Endothelial cell of umbilical vein (primary cell): ENCODE measurements at regions not wholly inside any gene's neighbourhood (a gene's known extent, or its start where the extent isn't known, plus 50 kb on each side); places are given as distances from the start of the nearest gene placed in this dataset.

Experiments used
- BruUV-seq: library from RNA; stranded (reverse); fragments of 400-500 nt; replicated peaks from 2 replicates; lab custom pipeline; 2021; lab: Mats Ljungman, UMichigan
- CTCF ChIA-PET: fragments of 300-600, 350-600 bp; sonication (Branson Sonifier 250); formaldehyde crosslinking; loops from one replicate; lab custom pipeline; 2021; ENCODE audit warnings: antibody characterized with exemption, inconsistent platforms; lab: Charles Lee
- POLR2A ChIA-PET: fragments of 300-600, 350-600 bp; sonication (Branson Sonifier 250); formaldehyde crosslinking; loops from one replicate; lab custom pipeline; 2021; ENCODE audit warnings: antibody characterized with exemption, inconsistent platforms; lab: Charles Lee
- DNase-seq: peaks from one replicate; pipeline ENCODE4 v3.0.0-alpha.2; 2011; ENCODE audit warnings: low read depth, low spot score
- FAIRE-seq: peaks from 2 replicates; lab custom pipeline; 2011; peaks lifted over from hg19 to GRCh38; lab: Jason Lieb, UNC
- H2AFZ ChIP-seq: 2 replicates; pipeline ENCODE4 v1.6.0; 2012; ENCODE audit warnings: low read depth, low read length, control low read depth, inconsistent platforms
- H3K27ac ChIP-seq: 2 replicates; pipeline ENCODE4 v1.5.1; 2011; ENCODE audit warnings: low read depth, mild to moderate bottlenecking, control low read depth, low read length, moderate library complexity; ENCODE audit not compliant: insufficient read depth
- H3K27me3 ChIP-seq, 2 experiments: 2 replicates each; pipeline versions ENCODE4 v1.6.0 to v1.6.1; 2011; ENCODE audit warnings: low read length in 2 of 2, mixed read lengths in 1 of 2; ENCODE audit not compliant: control insufficient read depth in 2 of 2, insufficient read depth in 2 of 2
- H3K36me3 ChIP-seq, 2 experiments: 2 replicates in 1 of 2; 3 replicates in 1 of 2; pipeline ENCODE4 v1.5.1; 2011; ENCODE audit warnings: low read length in 2 of 2, mild to moderate bottlenecking in 1 of 2, moderate library complexity in 1 of 2; ENCODE audit not compliant: control insufficient read depth in 2 of 2, insufficient read depth in 2 of 2; ENCODE audit errors: extremely low read depth in 1 of 2
- H3K4me1 ChIP-seq: 3 replicates; pipeline ENCODE4 v1.5.1; 2011; ENCODE audit warnings: mild to moderate bottlenecking, low read length; ENCODE audit not compliant: control insufficient read depth, insufficient read depth; ENCODE audit errors: extremely low read depth
- H3K4me2 ChIP-seq: 2 replicates; pipeline ENCODE4 v1.6.1; 2011; ENCODE audit warnings: low read length, control low read depth, mixed read lengths; ENCODE audit not compliant: insufficient read depth
- H3K4me3 ChIP-seq, 3 experiments: fragments of 200-600 bp in 1 of 3; sonication (generic), shearing (Covaris generic) in 1 of 3; replicated peaks in 1 of 3; 2 replicates each; pipeline ENCODE4 v1.5.1; 2011 to 2016; ENCODE audit warnings: control low read depth in 3 of 3, low read length in 3 of 3, mild to moderate bottlenecking in 2 of 3, inconsistent platforms in 1 of 3, low read depth in 1 of 3, moderate library complexity in 1 of 3; ENCODE audit not compliant: insufficient read depth in 1 of 3
- H3K79me2 ChIP-seq: 2 replicates; pipeline ENCODE4 v1.6.0; 2012; ENCODE audit warnings: low read length, inconsistent platforms; ENCODE audit not compliant: control insufficient read depth, insufficient read depth
- H3K9ac ChIP-seq: replicated peaks from 2 replicates; pipeline ENCODE3; 2011; ENCODE audit warnings: low read length, control low read depth; ENCODE audit not compliant: insufficient read depth; ENCODE audit errors: extremely low read depth
- H3K9me1 ChIP-seq: replicated peaks from 3 replicates; pipeline ENCODE4 v1.6.0; 2011; ENCODE audit warnings: mild to moderate bottlenecking, low read length; ENCODE audit not compliant: control insufficient read depth, insufficient read depth; ENCODE audit errors: extremely low read depth
- H3K9me3 ChIP-seq: replicated peaks from 2 replicates; pipeline ENCODE4 v1.5.1; 2012; ENCODE audit warnings: low read length, inconsistent platforms; ENCODE audit not compliant: control insufficient read depth, insufficient read depth
- H4K20me1 ChIP-seq: replicated peaks from 2 replicates; pipeline ENCODE3; 2011; ENCODE audit warnings: mild to moderate bottlenecking, low read length; ENCODE audit not compliant: control insufficient read depth, insufficient read depth; ENCODE audit errors: extremely low read depth
- EZH2 ChIP-seq: IDR thresholded peaks from 2 replicates; pipeline ENCODE4 v1.6.1; 2012; ENCODE audit warnings: borderline replicate concordance, low read depth, mild to moderate bottlenecking, moderate library complexity, low read length, inconsistent platforms; ENCODE audit not compliant: severe bottlenecking
- FOS ChIP-seq: IDR thresholded peaks from 2 replicates; pipeline ENCODE4 v1.6.1; 2011; ENCODE audit warnings: mild to moderate bottlenecking, low read length, moderate library complexity, borderline replicate concordance; ENCODE audit not compliant: insufficient read depth
- GATA2 ChIP-seq: IDR thresholded peaks from 2 replicates; pipeline ENCODE4 v1.7.0; 2011; ENCODE audit warnings: low read depth, mild to moderate bottlenecking, moderate library complexity, mixed read lengths, low read length; ENCODE audit not compliant: insufficient read length, insufficient read depth
- JUN ChIP-seq: IDR thresholded peaks from 2 replicates; pipeline ENCODE4 v1.6.1; 2011; ENCODE audit warnings: borderline replicate concordance, low read depth; ENCODE audit not compliant: insufficient read length, insufficient read depth
- MAX ChIP-seq: IDR thresholded peaks from 2 replicates; pipeline ENCODE4 v1.6.1; 2011; ENCODE audit not compliant: insufficient read depth, insufficient read length
- MYC ChIP-seq: IDR thresholded peaks from one replicate; pipeline ENCODE4 v1.6.1; 2011; ENCODE audit warnings: mild to moderate bottlenecking, low read depth, low read length
- POLR2A ChIP-seq: IDR thresholded peaks from 2 replicates; pipeline ENCODE4 v1.6.1; 2012; ENCODE audit warnings: low read depth, mild to moderate bottlenecking, control low read depth, low read length
- POLR2AphosphoS5 ChIP-seq: IDR thresholded peaks from 2 replicates; pipeline ENCODE4 v1.6.1; 2012; ENCODE audit warnings: low read depth, mild to moderate bottlenecking, control low read depth, low read length, moderate library complexity; ENCODE audit not compliant: insufficient read depth
- dilution Hi-C: fragments of 300-500 bp; cut with MboI; formaldehyde crosslinking; loops from one replicate; pipeline ENCODE4 v1.15.0; 2019; ENCODE audit warnings: low sequenced_read_pairs; ENCODE audit not compliant: extremely low pct_ligation_motif_present
- intact Hi-C: fragments of 100-400 bp; cut with micrococcal nuclease; formaldehyde crosslinking; loops from one replicate; pipeline ENCODE4 v1.10.0; 2022
- TF ChIP-seq, protein P1 (sequence below), 2 donors: IDR thresholded peaks; 1 replicate in 1 of 2; 2 replicates in 1 of 2; pipeline ENCODE4 v1.5.1; 2011; ENCODE audit warnings: low read length in 2 of 2, mild to moderate bottlenecking in 2 of 2, moderate library complexity in 2 of 2, control low read depth in 1 of 2, inconsistent platforms in 1 of 2, low read depth in 1 of 2; ENCODE audit not compliant: insufficient read depth in 1 of 2; ENCODE audit errors: extremely low read depth in 1 of 2

GRCh38 chr15:47475336-47475735 is 242.0 kb upstream of the SEMA6D start:
- no peak overlapping the region for H2AFZ ChIP-seq
- H3K27ac ChIP-seq: no peak overlapping the region
- H3K9ac ChIP-seq: no peak overlapping the region
- BruUV-seq: no TSS peak
- DNase-seq: peak; percentile 50
- intact Hi-C loops (no loop called here), dilution Hi-C loops (no loop called here)
- peaks cover 6% of the 10 kb centered on the region for H3K4me1 ChIP-seq
- H3K4me2 ChIP-seq: peak overlapping the region; percentile 5
- POLR2A ChIA-PET: no interaction called here
- H3K27me3 ChIP-seq: no peaks in the 10 kb centered on the region
- no peaks in the 10 kb centered on the region for H4K20me1 ChIP-seq
- H3K9me1 ChIP-seq: no peaks in the 10 kb centered on the region
- CTCF ChIA-PET: interaction anchor here (0.6 to 1.8 kb wide), 5 partner anchors 42 to 513 kb away, joined by 3 to 7 read pairs (median 5); partner anchors contain the start of gene SEMA6D
- no peaks in the 10 kb centered on the region for H3K36me3 ChIP-seq
- H3K9me3 ChIP-seq: no peaks in the 10 kb centered on the region
- FAIRE-seq: no peak
- TF ChIP-seq MAX: no peak
- TF ChIP-seq POLR2AphosphoS5: no peak
- no peak for TF ChIP-seq GATA2
- TF ChIP-seq MYC: no peak
- TF ChIP-seq JUN: no peak
- TF ChIP-seq EZH2: no peak
- TF ChIP-seq, protein P1, sequence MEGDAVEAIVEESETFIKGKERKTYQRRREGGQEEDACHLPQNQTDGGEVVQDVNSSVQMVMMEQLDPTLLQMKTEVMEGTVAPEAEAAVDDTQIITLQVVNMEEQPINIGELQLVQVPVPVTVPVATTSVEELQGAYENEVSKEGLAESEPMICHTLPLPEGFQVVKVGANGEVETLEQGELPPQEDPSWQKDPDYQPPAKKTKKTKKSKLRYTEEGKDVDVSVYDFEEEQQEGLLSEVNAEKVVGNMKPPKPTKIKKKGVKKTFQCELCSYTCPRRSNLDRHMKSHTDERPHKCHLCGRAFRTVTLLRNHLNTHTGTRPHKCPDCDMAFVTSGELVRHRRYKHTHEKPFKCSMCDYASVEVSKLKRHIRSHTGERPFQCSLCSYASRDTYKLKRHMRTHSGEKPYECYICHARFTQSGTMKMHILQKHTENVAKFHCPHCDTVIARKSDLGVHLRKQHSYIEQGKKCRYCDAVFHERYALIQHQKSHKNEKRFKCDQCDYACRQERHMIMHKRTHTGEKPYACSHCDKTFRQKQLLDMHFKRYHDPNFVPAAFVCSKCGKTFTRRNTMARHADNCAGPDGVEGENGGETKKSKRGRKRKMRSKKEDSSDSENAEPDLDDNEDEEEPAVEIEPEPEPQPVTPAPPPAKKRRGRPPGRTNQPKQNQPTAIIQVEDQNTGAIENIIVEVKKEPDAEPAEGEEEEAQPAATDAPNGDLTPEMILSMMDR (IDR thresholded peaks at IDR 0.05; ENCODE audit: extremely low read depth in 1 of 2, insufficient read depth in 1 of 2, low read depth in 1 of 2, low read length in 2 of 2): no peak
- no peak for TF ChIP-seq FOS
- no peak for TF ChIP-seq POLR2A
- H3K4me3 ChIP-seq: no peak overlapping the region
- no peaks in the 10 kb centered on the region for H3K79me2 ChIP-seq
